Pancreas (tissue), 10 donors: ENCODE measurements at regions not wholly inside any gene's neighbourhood (a gene's known extent, or its start where the extent isn't known, plus 50 kb on each side); places are given as distances from the start of the nearest gene placed in this dataset.

Experiments
- ATAC-seq, 4 donors: fragments of 200-7000 bp; cut with Tn5 transposase; one replicate each; pipeline versions ENCODE4 v1.8.0 to v1.9.1; 2020; ENCODE audit warnings: mild to moderate bottlenecking in 4 of 4, moderate library complexity in 4 of 4
- DNase-seq, 6 donors: peaks; one replicate each; pipeline ENCODE4 v3.0.0-alpha.2; 2020
- FAIRE-seq: peaks from 2 replicates; lab custom pipeline; 2012; peaks lifted over from hg19 to GRCh38; lab: Jason Lieb, UNC
- H3K27ac ChIP-seq, 4 donors: fragments of 200-600 bp; sonication (generic); 1 replicate in 3 of 4; 2 replicates in 1 of 4; pipeline versions ENCODE4 v1.5.0 to v1.8.0; 2020
- H3K27me3 ChIP-seq, 4 donors: fragments of 200-600 bp; one replicate each; pipeline ENCODE4 v1.8.0; 2021
- H3K36me3 ChIP-seq, 3 donors: fragments of 200-600 bp; sonication (generic) in 1 of 3; one replicate each; pipeline versions ENCODE4 v1.5.0 to v1.8.0; 2020 to 2021
- H3K4me1 ChIP-seq, 3 donors: fragments of 200-600 bp; one replicate each; pipeline ENCODE4 v1.8.0; 2021
- H3K4me3 ChIP-seq, 4 donors: fragments of 200-600 bp; sonication (generic) in 2 of 4; one replicate each; pipeline versions ENCODE4 v1.5.0 to v1.8.0; 2020 to 2021
- H3K9me3 ChIP-seq, 4 donors: fragments of 200-600 bp; one replicate each; pipeline ENCODE4 v1.8.0; 2021
- CTCF ChIP-seq, 4 donors: fragments of 200-600 bp; sonication (generic) in 3 of 4; IDR thresholded peaks; one replicate each; pipeline versions ENCODE4 v1.5.0 to v1.8.0; 2021; ENCODE audit warnings: antibody characterized with exemption in 4 of 4
- WGBS, 2 donors: extraction: QIAGEN DNeasy Blood & Tissue Kit; methylation state at CpG; one replicate each; pipeline ENCODE4 v1.1.7; 2013; 5-methylcytosine and 5-hydroxymethylcytosine counted together
- intact Hi-C, 3 donors: fragments of 100-400 bp; cut with DNase I; formaldehyde crosslinking; loops; one replicate each; pipeline versions ENCODE4 v1.11.1 to v1.14.2; 2022
- donor health status: healthy with polysubstance abuse.
- donor health status: DM: no; HTN: no; CAD: no; lungs with moderate emphysema.
- donor health status: DM: no; HTN: no; CAD: no.
- donor health status: control.
- donor health status: control.
- donor health status: Bipolar disorder and iron deficiency.
- donor health status: DM: yes; HTN: yes; CAD: no.
- donor health status: DM: no; HTN: no; CAD: no.
- donor health status: DM: no; HTN: no; CAD: no.
- donor health status: DM: yes; HTN: yes; CAD: no.

GRCh38 chr6:95784869-95785268 is 207.5 kb downstream of the MANEA start:
- Histone ChIP-seq H3K36me3 (no peaks in the 10 kb centered on the region), H3K9me3 (no peaks in the 10 kb centered on the region), H3K27me3 (no peaks in the 10 kb centered on the region), H3K4me1 (peaks cover 0 to 9% (median 4%) of the 10 kb centered on the region in 3 donors), H3K27ac (no peak overlapping the region), H3K4me3 (no peak overlapping the region)
- no peak for DNase-seq
- no peak for TF ChIP-seq CTCF (IDR thresholded peaks at IDR 0.05)
- FAIRE-seq, result no peak
- no peak for ATAC-seq
- intact Hi-C loops, result no loop called here
- WGBS, 2 donors, result 83% methylated on average over 3 of the region's 3 CpGs

GRCh38 chr6:95785785-95786184 is 208.4 kb downstream of the MANEA start:
- no peak for ATAC-seq

GRCh38 chr6:95786802-95787201 is 209.5 kb downstream of the MANEA start:
- Histone ChIP-seq H3K27ac (no peak overlapping the region), H3K27me3 (no peaks in the 10 kb centered on the region), H3K9me3 (no peaks in the 10 kb centered on the region), H3K4me1 (no peaks in the 10 kb centered on the region), H3K4me3 (no peak overlapping the region), H3K36me3 (no peaks in the 10 kb centered on the region)
- intact Hi-C loops, result no loop called here
- FAIRE-seq, result no peak
- no peak for DNase-seq
- ATAC-seq, result no peak
- WGBS, 2 donors, result 96 to 98% methylated on average over 3 of the region's 3 CpGs
- TF ChIP-seq CTCF (IDR thresholded peaks at IDR 0.05), result no peak

More at GRCh38 chr6:95785785-95786184, 208.4 kb downstream of the MANEA start:
- no peaks in the 10 kb centered on the region for H3K4me1 ChIP-seq
- intact Hi-C loops, result no loop called here
- no peaks in the 10 kb centered on the region for H3K9me3 ChIP-seq
- FAIRE-seq (no peak), DNase-seq (no peak)
- WGBS, 2 donors, result 69 to 76% methylated on average over 2 of the region's 2 CpGs
- H3K27ac ChIP-seq, result no peak overlapping the region
- H3K4me3 ChIP-seq, result no peak overlapping the region
- no peak for TF ChIP-seq CTCF (IDR thresholded peaks at IDR 0.05)
- H3K27me3 ChIP-seq, result no peaks in the 10 kb centered on the region
- no peaks in the 10 kb centered on the region for H3K36me3 ChIP-seq

- H3K36me3 ChIP-seq, result no peaks in the 10 kb centered on the region
- no peak overlapping the region for H3K27ac ChIP-seq
- WGBS, 2 donors, result 25 to 29% methylated on average over 7 of the region's 7 CpGs
- H3K9me3 ChIP-seq, result no peaks in the 10 kb centered on the region
- intact Hi-C loops, result no loop called here
- FAIRE-seq, result no peak
- DNase-seq, result peak in 2 of 6 donors; percentile 8 to 58
- no peak for TF ChIP-seq CTCF (IDR thresholded peaks at IDR 0.05)
- no peak overlapping the region for H3K4me3 ChIP-seq
- no peaks in the 10 kb centered on the region for H3K4me1 ChIP-seq
- peak in 3 of 4 donors; percentile 79 to 97 (median 93) for ATAC-seq
- no peaks in the 10 kb centered on the region for H3K27me3 ChIP-seq
These were observed 213.5 kb downstream of the MANEA start for GRCh38 chr6:95790787-95791186.

- Histone ChIP-seq H3K4me1 (no peaks in the 10 kb centered on the region), H3K36me3 (no peaks in the 10 kb centered on the region), H3K4me3 (no peak overlapping the region), H3K9me3 (no peaks in the 10 kb centered on the region), H3K27me3 (no peaks in the 10 kb centered on the region), H3K27ac (no peak overlapping the region)
- ATAC-seq (no peak), FAIRE-seq (no peak), DNase-seq (no peak)
- TF ChIP-seq CTCF (IDR thresholded peaks at IDR 0.05), result no peak
- intact Hi-C loops, result no loop called here
These were observed 217.4 kb downstream of the MANEA start for GRCh38 chr6:95794749-95795148.
